ENCODE measurements at regions not wholly inside any gene's neighbourhood (a gene's known extent, or its start where the extent isn't known, plus 50 kb on each side); places are given as distances from the start of the nearest gene placed in this dataset.

- no peak for TF ChIP-seq CTCF (IDR thresholded peaks at IDR 0.05; ENCODE audit: control insufficient read depth, insufficient read depth, low read depth, low read length, missing control alignments)
- no peak for DNase-seq (ENCODE audit: low read depth)
- no peak overlapping the region for H3K4me3 ChIP-seq (ENCODE audit: control insufficient read depth, low read depth, low read length)
These were observed 50.5 kb upstream of the ERO1B start for GRCh38 chr1:236332092-236332758.
